ENCODE measurements at regions not wholly inside any gene's neighbourhood (a gene's known extent, or its start where the extent isn't known, plus 50 kb on each side); places are given as distances from the start of the nearest gene placed in this dataset.

GRCh38 chrX:15059474-15059873 is 186.3 kb downstream of the MOSPD2 start:
- no peak overlapping the region for H3K4me3 ChIP-seq (ENCODE audit: insufficient read depth, low read depth, low read length)
- no peak for TF ChIP-seq EZH2 (IDR thresholded peaks at IDR 0.05; ENCODE audit: insufficient read depth, low read length)
- H3K36me3 Mint-ChIP-seq (ENCODE audit: low read depth, unreplicated experiment): no peaks in the 10 kb centered on the region
- FAIRE-seq (peak; percentile 60), DNase-seq (ENCODE audit: low read depth) (no peak)
- no peaks in the 10 kb centered on the region for H3K36me3 ChIP-seq (ENCODE audit: insufficient read depth, low read length)
- H3K4me2 ChIP-seq (ENCODE audit: low read length): no peak overlapping the region
- H3K9me3 Mint-ChIP-seq (ENCODE audit: unreplicated experiment): no peaks in the 10 kb centered on the region
- no peak overlapping the region for H3K27ac ChIP-seq (ENCODE audit: low read depth, low read length)
- no peak overlapping the region for H3K27ac Mint-ChIP-seq (ENCODE audit: unreplicated experiment)
- H4K20me1 ChIP-seq (ENCODE audit: insufficient read depth, low read length): no peaks in the 10 kb centered on the region
- no peak overlapping the region for H3K9ac ChIP-seq (ENCODE audit: low read length)
- no peak overlapping the region for H3K4me3 Mint-ChIP-seq (ENCODE audit: unreplicated experiment)
- H3K27me3 ChIP-seq (ENCODE audit: insufficient read depth, low read length): no peaks in the 10 kb centered on the region
- no peak overlapping the region for H2AFZ ChIP-seq (ENCODE audit: low read depth, low read length)
- no peaks in the 10 kb centered on the region for H3K79me2 ChIP-seq (ENCODE audit: insufficient read depth, low read length)
- no peaks in the 10 kb centered on the region for H3K9me3 ChIP-seq (ENCODE audit: insufficient read depth, low read depth, low read length)
- H3K27me3 Mint-ChIP-seq (ENCODE audit: low read depth, unreplicated experiment): no peaks in the 10 kb centered on the region
- H3K4me1 ChIP-seq (ENCODE audit: insufficient read depth, low read length): no peaks in the 10 kb centered on the region
- H3K4me1 Mint-ChIP-seq (ENCODE audit: low read depth, unreplicated experiment): peaks cover 8% of the 10 kb centered on the region

GRCh38 chrX:15056044-15056443 is 182.8 kb downstream of the MOSPD2 start:
- DNase-seq (ENCODE audit: low read depth): no peak
- Histone ChIP-seq H3K4me2 (ENCODE audit: low read length) (no peak overlapping the region), H2AFZ (ENCODE audit: low read depth, low read length) (no peak overlapping the region), H3K27me3 (ENCODE audit: insufficient read depth, low read length) (no peaks in the 10 kb centered on the region), H3K27ac (ENCODE audit: low read depth, low read length) (no peak overlapping the region), H3K36me3 (ENCODE audit: insufficient read depth, low read length) (no peaks in the 10 kb centered on the region), H3K4me3 (ENCODE audit: insufficient read depth, low read depth, low read length) (no peak overlapping the region), H3K79me2 (ENCODE audit: insufficient read depth, low read length) (no peaks in the 10 kb centered on the region), H3K9me3 (ENCODE audit: insufficient read depth, low read depth, low read length) (no peaks in the 10 kb centered on the region), H3K9ac (ENCODE audit: low read length) (no peak overlapping the region), H4K20me1 (ENCODE audit: insufficient read depth, low read length) (no peaks in the 10 kb centered on the region), H3K4me1 (ENCODE audit: insufficient read depth, low read length) (no peaks in the 10 kb centered on the region)
- TF ChIP-seq EZH2 (IDR thresholded peaks at IDR 0.05; ENCODE audit: insufficient read depth, low read length): no peak
- TF ChIP-seq CTCF (IDR thresholded peaks at IDR 0.05; ENCODE audit: insufficient read depth, low read depth, low read length): no peak
- Mint-ChIP-seq H3K4me1 (ENCODE audit: low read depth, unreplicated experiment) (peaks cover 8% of the 10 kb centered on the region), H3K27ac (ENCODE audit: unreplicated experiment) (no peak overlapping the region), H3K4me3 (ENCODE audit: unreplicated experiment) (no peak overlapping the region), H3K27me3 (ENCODE audit: low read depth, unreplicated experiment) (no peaks in the 10 kb centered on the region), H3K36me3 (ENCODE audit: low read depth, unreplicated experiment) (no peaks in the 10 kb centered on the region), H3K9me3 (ENCODE audit: unreplicated experiment) (no peaks in the 10 kb centered on the region)
- FAIRE-seq: peak; percentile 39

GRCh38 chrX:15055146-15055930 is 182.1 kb downstream of the MOSPD2 start:
- Mint-ChIP-seq H3K4me3 (ENCODE audit: unreplicated experiment) (no peak overlapping the region), H3K27me3 (ENCODE audit: low read depth, unreplicated experiment) (no peaks in the 10 kb centered on the region), H3K27ac (ENCODE audit: unreplicated experiment) (peak overlapping the region; percentile 47), H3K36me3 (ENCODE audit: low read depth, unreplicated experiment) (no peaks in the 10 kb centered on the region), H3K9me3 (ENCODE audit: unreplicated experiment) (peaks cover under 1% of the 10 kb centered on the region), H3K4me1 (ENCODE audit: low read depth, unreplicated experiment) (peaks cover 8% of the 10 kb centered on the region)
- H3K9me3 ChIP-seq (ENCODE audit: insufficient read depth, low read depth, low read length): no peaks in the 10 kb centered on the region
- H3K4me1 ChIP-seq (ENCODE audit: insufficient read depth, low read length): no peaks in the 10 kb centered on the region
- no peaks in the 10 kb centered on the region for H3K79me2 ChIP-seq (ENCODE audit: insufficient read depth, low read length)
- no peaks in the 10 kb centered on the region for H4K20me1 ChIP-seq (ENCODE audit: insufficient read depth, low read length)
- DNase-seq (ENCODE audit: low read depth) (peak; percentile 41), FAIRE-seq (peak; percentile 90)
- no peak overlapping the region for H3K27ac ChIP-seq (ENCODE audit: low read depth, low read length)
- no peaks in the 10 kb centered on the region for H3K36me3 ChIP-seq (ENCODE audit: insufficient read depth, low read length)
- H3K27me3 ChIP-seq (ENCODE audit: insufficient read depth, low read length): no peaks in the 10 kb centered on the region
- TF ChIP-seq EZH2 (IDR thresholded peaks at IDR 0.05; ENCODE audit: insufficient read depth, low read length) (no peak), CTCF (IDR thresholded peaks at IDR 0.05; ENCODE audit: insufficient read depth, low read depth, low read length) (no peak)
- no peak overlapping the region for H3K9ac ChIP-seq (ENCODE audit: low read length)
- H2AFZ ChIP-seq (ENCODE audit: low read depth, low read length): no peak overlapping the region
- no peak overlapping the region for H3K4me2 ChIP-seq (ENCODE audit: low read length)
- no peak overlapping the region for H3K4me3 ChIP-seq (ENCODE audit: insufficient read depth, low read depth, low read length)

All from astrocyte (in vitro differentiated cells and primary cell).